ENCODE measurements at regions not wholly inside any gene's neighbourhood (a gene's known extent, or its start where the extent isn't known, plus 50 kb on each side); places are given as distances from the start of the nearest gene placed in this dataset.

GRCh38 chr14:38836539-38836938 lies 266.5 kb downstream of the SEC23A start:
- H3K36me3 ChIP-seq (ENCODE audit: control insufficient read depth, insufficient read depth, low read length): no peaks in the 10 kb centered on the region
- H3K27ac ChIP-seq (ENCODE audit: low read length): no peak overlapping the region
- no peak for DNase-seq (ENCODE audit: low read depth, low spot score)
- no peaks in the 10 kb centered on the region for H3K9me3 ChIP-seq (ENCODE audit: control insufficient read depth, insufficient read depth, low read depth, low read length)
- intact Hi-C loops (cut with micrococcal nuclease; ENCODE audit: unreplicated experiment) (no loop called here), in situ Hi-C loops (cut with HindIII; ENCODE audit: low pct_unique_long_range_greater_than_20kb, low sequenced_read_pairs) (no loop called here)
- H3K27me3 ChIP-seq (ENCODE audit: control insufficient read depth, insufficient read depth, low read length): no peaks in the 10 kb centered on the region
- no peaks in the 10 kb centered on the region for H3K4me1 ChIP-seq (ENCODE audit: control insufficient read depth, insufficient read depth, low read length)
- no peak for ATAC-seq
- CTCF ChIA-PET: no interaction called here
- TF ChIP-seq TCF7L2 (IDR thresholded peaks at IDR 0.05; ENCODE audit: low read depth, low read length) (no peak), CTCF (IDR thresholded peaks at IDR 0.05) (no peak), REST (IDR thresholded peaks at IDR 0.05; ENCODE audit: insufficient read depth in 1 of 2, low read depth in 2 of 2, low read length in 1 of 2) (no peak), SIN3A (IDR thresholded peaks at IDR 0.05; ENCODE audit: borderline replicate concordance, insufficient read depth, low read depth, low read length) (no peak), POLR2AphosphoS5 (IDR thresholded peaks at IDR 0.05; ENCODE audit: low read depth, low read length) (no peak)
- POLR2A ChIA-PET: no interaction called here
- BruUV-seq (replicated peaks): no TSS peak
- H3K4me3 ChIP-seq (ENCODE audit: low read depth in 2 of 2, low read length in 2 of 2): no peak overlapping the region

- no peak overlapping the region for H3K27ac ChIP-seq (ENCODE audit: low read length)
- H3K9me3 ChIP-seq (ENCODE audit: control insufficient read depth, insufficient read depth, low read depth, low read length): no peaks in the 10 kb centered on the region
- no peak for DNase-seq (ENCODE audit: low read depth, low spot score)
- CTCF ChIA-PET: no interaction called here
- H3K4me3 ChIP-seq (ENCODE audit: low read depth in 2 of 2, low read length in 2 of 2): no peak overlapping the region
- POLR2A ChIA-PET: no interaction called here
- TF ChIP-seq POLR2AphosphoS5 (IDR thresholded peaks at IDR 0.05; ENCODE audit: low read depth, low read length) (no peak), TCF7L2 (IDR thresholded peaks at IDR 0.05; ENCODE audit: low read depth, low read length) (no peak), CTCF (IDR thresholded peaks at IDR 0.05) (no peak), REST (IDR thresholded peaks at IDR 0.05; ENCODE audit: insufficient read depth in 1 of 2, low read depth in 2 of 2, low read length in 1 of 2) (no peak), SIN3A (IDR thresholded peaks at IDR 0.05; ENCODE audit: borderline replicate concordance, insufficient read depth, low read depth, low read length) (no peak)
- intact Hi-C loops (cut with micrococcal nuclease; ENCODE audit: unreplicated experiment): no loop called here
- no peaks in the 10 kb centered on the region for H3K4me1 ChIP-seq (ENCODE audit: control insufficient read depth, insufficient read depth, low read length)
- in situ Hi-C loops (cut with HindIII; ENCODE audit: low pct_unique_long_range_greater_than_20kb, low sequenced_read_pairs): no loop called here
- H3K27me3 ChIP-seq (ENCODE audit: control insufficient read depth, insufficient read depth, low read length): no peaks in the 10 kb centered on the region
- no peak for ATAC-seq
- H3K36me3 ChIP-seq (ENCODE audit: control insufficient read depth, insufficient read depth, low read length): no peaks in the 10 kb centered on the region
- no TSS peak for BruUV-seq (replicated peaks)
Observed at GRCh38 chr14:38835874-38836273, 267.2 kb downstream of the SEC23A start.

All from Panc1 (cell line).